ENCODE measurements at regions not wholly inside any gene's neighbourhood (a gene's known extent, or its start where the extent isn't known, plus 50 kb on each side); places are given as distances from the start of the nearest gene placed in this dataset.
"Not testable (repeated sequence)": the region's sequence is repeated elsewhere in the genome, so short reads cannot be mapped to it uniquely, and the experiment has no call there.

GRCh38 chr14:86334355-86334754 is 804.4 kb downstream of the FLRT2 start:
- no peak for DNase-seq (ENCODE audit: low spot score in 2 of 2)
- no peak overlapping the region for H3K4me3 ChIP-seq (ENCODE audit: low read depth, poor library complexity, severe bottlenecking)
- WGBS, 2 donors: 71 to 82% methylated on average over 3 of the region's 3 CpGs
- TF ChIP-seq CTCF (IDR thresholded peaks at IDR 0.05): no peak
- TF ChIP-seq POLR2A (IDR thresholded peaks at IDR 0.05): no peak
- intact Hi-C loops (cut with DNase I; ENCODE audit: low total_unique reads): no loop called here

GRCh38 chr14:86333493-86333892 is 803.5 kb downstream of the FLRT2 start:
- H3K4me3 ChIP-seq (ENCODE audit: low read depth, poor library complexity, severe bottlenecking): no peak overlapping the region
- TF ChIP-seq CTCF (IDR thresholded peaks at IDR 0.05) (no peak), POLR2A (IDR thresholded peaks at IDR 0.05) (no peak)
- DNase-seq (ENCODE audit: low spot score in 2 of 2): no peak
- intact Hi-C loops (cut with DNase I; ENCODE audit: low total_unique reads): no loop called here
- 55 to 64% methylated on average over 1 of the region's 1 CpG for WGBS, 2 donors

GRCh38 chr14:86331341-86331740 is 801.4 kb downstream of the FLRT2 start:
- intact Hi-C loops (cut with DNase I; ENCODE audit: low total_unique reads): no loop called here
- no peak overlapping the region for H3K4me3 ChIP-seq (ENCODE audit: low read depth, poor library complexity, severe bottlenecking)
- no peak for DNase-seq (ENCODE audit: low spot score in 2 of 2)
- 74 to 76% methylated on average over 3 of the region's 3 CpGs for WGBS, 2 donors
- TF ChIP-seq POLR2A (IDR thresholded peaks at IDR 0.05): no peak
- TF ChIP-seq CTCF (IDR thresholded peaks at IDR 0.05): no peak

- no peak for TF ChIP-seq CTCF (IDR thresholded peaks at IDR 0.05)
- no peak for TF ChIP-seq POLR2A (IDR thresholded peaks at IDR 0.05)
- intact Hi-C loops (cut with DNase I; ENCODE audit: low total_unique reads): no loop called here
- DNase-seq (ENCODE audit: low spot score in 2 of 2): no peak
- no peak overlapping the region for H3K4me3 ChIP-seq (ENCODE audit: low read depth, poor library complexity, severe bottlenecking)
- 61 to 65% methylated on average over 3 of the region's 3 CpGs for WGBS, 2 donors
Observed at GRCh38 chr14:86321151-86321550, 791.2 kb downstream of the FLRT2 start.

GRCh38 chr14:86312154-86312665 is 782.3 kb downstream of the FLRT2 start:
- WGBS, 2 donors: 92 to 95% methylated on average over 19 of the region's 19 CpGs
- H3K4me3 ChIP-seq (ENCODE audit: low read depth, poor library complexity, severe bottlenecking); DNase-seq (ENCODE audit: low spot score in 2 of 2); intact Hi-C loops (cut with DNase I; ENCODE audit: low total_unique reads): not testable (repeated sequence)

GRCh38 chr14:86311151-86311550 is 781.2 kb downstream of the FLRT2 start:
- TF ChIP-seq CTCF (IDR thresholded peaks at IDR 0.05): no peak
- TF ChIP-seq POLR2A (IDR thresholded peaks at IDR 0.05): no peak

More at GRCh38 chr14:86311151-86311550, 781.2 kb downstream of the FLRT2 start:
- WGBS, 2 donors: 78 to 83% methylated on average over 3 of the region's 3 CpGs
- intact Hi-C loops (cut with DNase I; ENCODE audit: low total_unique reads): no loop called here
- no peak for DNase-seq (ENCODE audit: low spot score in 2 of 2)
- H3K4me3 ChIP-seq (ENCODE audit: low read depth, poor library complexity, severe bottlenecking): no peak overlapping the region
